HG03469 (cell line): ENCODE measurements at regions not wholly inside any gene's neighbourhood (a gene's known extent, or its start where the extent isn't known, plus 50 kb on each side); places are given as distances from the start of the nearest gene placed in this dataset.
A peak's percentile ranks its signal among the peaks of the same experiment; 100 is the strongest.
"Not testable (repeated sequence)": the region's sequence is repeated elsewhere in the genome, so short reads cannot be mapped to it uniquely, and the experiment has no call there.

Source experiments
- ATAC-seq: cut with Tn5 transposase; IDR thresholded peaks from one replicate; pipeline ENCODE4 v1.9.1; 2021; ENCODE audit warnings: mild to moderate bottlenecking, moderate library complexity, moderate number of reproducible peaks; ENCODE audit not compliant: unreplicated experiment

DNA sequence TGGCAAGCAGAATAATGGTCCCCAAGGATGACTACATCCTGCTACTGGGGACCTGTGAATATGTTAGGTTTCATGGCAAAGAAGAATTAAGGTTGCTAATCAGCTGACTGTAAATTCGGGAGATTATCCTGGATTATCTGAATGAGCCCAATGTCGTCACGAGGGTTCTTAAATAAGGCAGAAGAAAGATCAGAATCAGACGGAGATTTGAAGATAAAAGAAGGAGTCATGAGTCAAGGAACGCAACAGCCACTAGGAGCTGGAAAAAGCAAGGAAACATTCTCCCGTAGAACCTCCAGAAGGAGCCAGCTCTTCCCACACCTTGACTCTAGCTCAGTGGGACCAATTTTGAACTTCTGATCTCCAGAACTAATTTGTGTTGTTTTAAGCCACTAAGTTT lies 82.9 kb upstream of the APBB1IP start:
- no peak for ATAC-seq

DNA sequence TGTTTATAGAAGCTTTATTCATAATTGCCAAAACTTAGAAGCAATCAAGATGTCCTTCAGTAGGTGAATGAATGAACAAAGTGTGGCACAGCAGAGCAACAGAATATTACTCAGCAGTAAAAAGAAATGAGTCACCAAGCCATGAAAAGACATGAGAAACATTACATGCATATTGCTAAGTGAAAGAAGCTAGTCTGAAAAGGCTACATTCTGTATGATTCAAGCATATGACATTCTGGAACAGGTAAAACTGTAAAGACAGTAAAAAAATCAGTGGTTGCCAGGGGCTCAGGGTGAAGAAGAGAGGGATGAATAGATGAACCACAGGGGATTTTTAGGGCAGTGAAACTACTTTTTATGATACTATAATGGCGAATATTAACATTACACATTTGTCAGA lies 80.9 kb upstream of the APBB1IP start:
- ATAC-seq = no peak

DNA sequence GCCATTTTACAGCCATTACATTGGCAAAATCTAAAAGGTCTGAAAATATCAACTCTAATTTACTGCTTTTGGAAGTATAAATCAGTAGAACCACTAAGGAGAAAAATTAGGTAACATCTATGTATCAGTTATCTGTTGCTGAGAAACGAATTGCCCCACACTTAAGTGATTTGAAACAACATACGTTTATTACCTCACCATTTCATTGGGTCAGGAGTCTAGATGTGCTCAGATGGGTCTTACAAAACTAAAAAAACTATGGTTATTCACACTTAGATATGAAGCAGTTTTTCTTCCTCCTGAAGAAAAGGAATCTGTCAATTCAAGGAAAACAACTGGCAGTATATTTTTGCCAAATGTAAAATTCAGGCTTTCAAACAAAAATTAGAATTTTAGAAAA lies 80.1 kb upstream of the APBB1IP start:
- no peak for ATAC-seq

DNA sequence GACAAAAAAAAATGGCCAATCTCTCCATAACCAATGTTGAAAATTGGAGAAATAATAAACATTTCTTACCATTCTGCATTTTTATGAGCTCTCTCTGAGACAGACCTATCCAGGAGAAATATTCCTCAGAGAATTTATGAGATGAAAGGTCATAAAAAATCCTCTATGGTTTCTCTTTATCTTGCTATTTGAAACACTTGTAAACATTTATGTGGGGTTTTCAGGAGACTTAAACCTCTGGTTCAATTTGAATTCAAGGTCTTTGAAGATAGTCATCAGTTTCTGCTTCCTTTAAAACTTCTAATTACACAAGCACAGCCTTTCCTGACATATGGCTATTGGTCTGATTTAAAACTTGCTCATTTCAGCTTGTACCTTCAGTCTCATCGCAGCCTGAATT lies 78.5 kb upstream of the APBB1IP start:
- ATAC-seq = no peak

DNA sequence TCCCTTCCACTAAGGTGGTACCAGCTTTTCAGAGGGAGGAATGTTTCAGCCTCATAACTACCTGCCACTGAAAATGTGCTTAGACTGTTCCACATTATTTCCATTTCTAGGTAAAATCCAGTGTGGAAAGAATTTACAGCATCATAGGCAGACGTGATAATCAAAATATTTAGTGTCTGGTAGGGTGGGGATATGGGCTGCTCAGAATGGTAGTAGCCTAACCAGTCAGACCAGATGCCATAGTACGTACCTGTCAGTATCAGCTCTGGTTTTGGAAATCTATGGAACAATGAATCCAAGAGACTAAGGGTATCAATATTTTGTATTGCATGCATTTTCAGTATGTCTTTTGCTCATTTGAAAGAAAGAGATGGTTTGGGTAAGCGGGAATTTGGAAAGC lies 76.8 kb upstream of the APBB1IP start:
- no peak for ATAC-seq

DNA sequence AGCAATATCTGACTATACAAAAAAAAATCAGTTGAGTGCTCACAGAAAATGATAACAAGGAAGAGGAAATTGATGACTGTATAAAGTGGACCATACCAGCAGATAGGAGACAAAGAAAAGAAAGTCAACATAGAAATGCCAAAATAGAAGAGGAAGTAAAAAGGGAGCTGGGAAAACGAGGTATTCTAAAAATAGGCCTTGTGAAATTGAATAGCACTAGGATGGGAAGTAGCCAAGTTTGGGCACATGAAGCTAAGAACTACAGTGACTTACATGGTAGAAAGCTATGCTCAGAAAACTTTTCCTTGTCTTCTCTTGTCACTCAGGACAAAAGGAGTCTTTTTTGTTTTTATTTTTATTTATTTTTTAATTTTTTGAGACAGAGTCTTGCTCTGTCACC lies 76.2 kb upstream of the APBB1IP start:
- ATAC-seq = no peak

DNA sequence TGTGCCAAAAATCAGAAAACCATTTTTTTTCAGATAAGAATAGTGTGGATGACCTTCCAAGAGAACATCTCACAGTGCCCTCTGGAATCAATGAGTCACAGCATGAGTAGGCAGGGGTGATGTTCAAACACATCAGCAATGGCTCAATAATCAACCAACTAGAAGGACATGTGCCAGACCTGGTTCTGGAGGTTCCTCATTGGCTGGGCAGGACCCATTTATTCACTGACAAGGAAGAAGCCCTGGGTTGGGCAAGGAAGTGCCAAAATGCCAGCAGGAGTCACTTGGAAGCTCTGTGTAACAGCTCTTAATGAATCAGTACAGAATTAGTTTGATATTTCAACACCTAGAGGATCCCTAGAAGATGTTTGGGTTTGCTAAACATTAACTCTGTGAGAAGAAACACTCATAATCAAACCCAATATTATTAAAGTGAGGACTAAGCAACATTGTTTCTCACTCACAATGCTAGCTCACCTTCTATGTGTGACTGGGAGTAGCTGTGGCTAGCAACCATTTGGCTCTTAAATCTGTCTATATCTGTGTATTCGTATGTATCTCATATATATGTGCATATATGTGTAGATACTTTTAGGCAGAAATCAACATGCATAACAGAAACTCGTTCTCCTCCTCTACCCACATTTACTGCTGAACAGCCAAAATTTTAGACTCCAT lies 72.3 kb upstream of the APBB1IP start:
- no peak for ATAC-seq

DNA sequence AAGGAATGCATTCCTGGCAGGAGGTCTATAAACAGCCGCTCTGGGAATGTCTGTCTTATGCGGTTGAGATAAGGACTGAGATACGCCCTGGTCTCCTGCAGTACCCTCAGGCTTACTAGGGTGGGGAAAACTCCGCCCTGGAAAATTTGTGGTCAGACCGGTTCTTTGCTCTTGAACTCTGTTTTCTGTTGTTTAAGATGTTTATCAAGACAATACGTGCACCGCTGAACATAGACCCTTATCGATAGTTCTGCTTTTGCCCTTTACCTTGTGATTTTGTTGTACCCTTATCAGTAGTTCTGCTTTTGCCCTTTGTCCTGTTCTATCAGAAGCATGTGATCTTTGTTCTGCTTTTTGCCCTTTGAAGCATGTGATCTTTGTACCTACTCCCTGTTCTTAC lies 71.1 kb upstream of the APBB1IP start:
- ATAC-seq = not testable (repeated sequence)

DNA sequence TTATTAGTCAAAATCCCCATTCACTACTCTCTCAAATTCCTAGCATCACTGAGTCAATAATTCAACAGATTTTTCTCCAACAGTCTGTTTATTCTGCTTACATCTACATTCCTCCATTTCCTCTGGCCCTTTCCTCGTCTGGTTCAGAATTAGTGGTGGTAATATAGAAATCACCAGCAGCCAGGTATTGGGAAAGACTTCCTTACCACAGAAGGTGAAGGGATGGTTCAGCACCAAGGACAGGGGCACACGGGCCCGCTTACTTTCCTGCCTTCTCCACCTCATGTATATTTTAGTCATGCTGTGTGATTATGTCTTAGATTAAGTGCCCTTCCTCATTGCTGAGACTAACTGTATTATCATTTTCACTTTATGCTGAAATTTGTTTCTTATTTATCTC lies 70.4 kb upstream of the APBB1IP start:
- peak; percentile 33 for ATAC-seq

GRCh38 chr10:26368463-26368862 lies 69.7 kb upstream of the APBB1IP start:
- ATAC-seq = peak; percentile 31

DNA sequence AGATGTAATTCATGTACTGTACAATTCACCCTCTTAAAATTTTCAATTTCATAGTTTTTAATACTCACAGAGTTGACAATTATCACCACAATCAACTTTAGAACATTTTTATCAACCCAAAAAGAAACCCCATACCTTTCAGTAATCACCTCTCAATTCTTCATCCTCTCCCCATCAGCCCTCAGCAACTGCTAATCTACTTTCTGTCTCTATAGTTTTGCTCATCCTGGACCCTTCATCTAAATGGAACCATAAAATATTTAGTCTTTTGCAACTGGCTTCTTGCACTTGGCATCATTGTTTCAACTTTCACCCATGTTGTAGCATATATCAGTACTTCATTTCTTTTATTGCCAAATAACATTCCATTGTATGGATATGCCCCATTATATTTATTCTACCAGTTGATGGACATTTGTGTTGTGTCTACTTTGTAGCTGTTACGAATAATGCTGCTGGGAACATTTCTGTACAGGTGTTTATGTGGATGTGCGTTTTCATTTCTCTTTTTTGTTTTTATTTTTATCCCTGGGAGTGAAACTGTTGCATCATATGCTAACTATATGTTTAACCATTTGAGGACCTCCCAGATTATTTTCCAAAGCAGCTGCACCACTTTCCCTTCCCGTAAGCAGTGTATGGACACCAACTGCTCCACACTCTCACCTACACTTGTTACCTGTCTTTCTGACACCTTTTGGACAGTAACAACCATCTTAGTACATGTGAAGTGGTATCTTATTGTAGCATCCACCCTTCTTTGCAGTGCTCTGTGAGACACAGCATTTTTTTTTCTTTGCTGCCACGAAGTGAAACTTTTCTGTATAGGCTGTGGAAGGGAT lies 65.4 kb upstream of the APBB1IP start:
- peak; percentile 48 for ATAC-seq

- ATAC-seq = no peak
These were observed 63.7 kb upstream of the APBB1IP start for GRCh38 chr10:26374426-26374825.

DNA sequence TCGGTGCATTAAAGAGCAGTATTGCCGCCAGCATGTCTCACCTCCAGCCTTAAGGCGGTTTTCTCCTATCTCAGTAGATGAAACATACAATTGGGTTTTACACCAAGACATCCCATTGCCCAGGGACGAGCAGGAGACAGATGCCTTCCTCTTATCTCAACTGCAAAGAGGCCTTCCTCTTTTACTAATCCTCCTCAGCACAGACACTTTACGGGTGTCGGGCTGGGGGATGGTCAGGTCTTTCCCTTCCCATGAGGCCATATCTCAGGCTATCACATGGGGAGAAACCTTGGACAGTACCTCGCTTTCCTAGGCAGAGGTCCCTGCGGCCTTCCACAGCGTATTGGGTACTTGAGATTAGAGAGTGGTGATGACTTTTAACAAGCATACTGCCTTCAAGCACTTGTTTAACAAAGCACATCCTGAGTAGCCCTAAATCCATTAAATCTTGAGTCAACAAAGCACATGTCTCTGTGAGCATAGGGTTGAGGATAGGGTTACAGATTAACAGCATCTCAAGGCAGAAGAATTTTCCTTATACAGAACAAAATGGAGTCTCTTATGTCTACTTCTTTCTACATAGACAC lies 60.8 kb upstream of the APBB1IP start:
- not testable (repeated sequence) for ATAC-seq

DNA sequence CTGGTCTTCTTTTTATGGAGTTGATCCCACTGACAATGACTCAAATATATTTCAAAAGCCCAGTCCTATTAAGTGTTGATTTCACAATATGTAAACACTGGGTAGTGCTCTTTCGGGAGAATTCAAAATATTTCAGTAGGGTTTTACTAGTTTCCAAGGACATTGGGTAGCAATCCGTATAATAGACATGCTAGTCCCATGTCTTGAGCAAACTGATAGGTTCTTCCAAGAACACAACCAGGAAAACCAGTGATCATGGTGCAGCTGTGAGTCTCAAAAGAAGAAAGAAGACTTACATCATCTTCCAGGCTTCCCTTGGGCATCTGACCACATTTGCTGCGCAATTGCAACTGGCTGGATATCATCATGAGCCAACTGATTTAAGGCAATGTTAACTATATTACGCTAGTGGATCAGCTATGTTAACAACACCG lies 59.3 kb upstream of the APBB1IP start:
- no peak for ATAC-seq

GRCh38 chr10:26380815-26381214 lies 57.3 kb upstream of the APBB1IP start:
- ATAC-seq = no peak

- ATAC-seq = no peak
These were observed 56.2 kb upstream of the APBB1IP start for GRCh38 chr10:26381986-26382385.

GRCh38 chr10:26384600-26384999 lies 53.5 kb upstream of the APBB1IP start:
- ATAC-seq = no peak

DNA sequence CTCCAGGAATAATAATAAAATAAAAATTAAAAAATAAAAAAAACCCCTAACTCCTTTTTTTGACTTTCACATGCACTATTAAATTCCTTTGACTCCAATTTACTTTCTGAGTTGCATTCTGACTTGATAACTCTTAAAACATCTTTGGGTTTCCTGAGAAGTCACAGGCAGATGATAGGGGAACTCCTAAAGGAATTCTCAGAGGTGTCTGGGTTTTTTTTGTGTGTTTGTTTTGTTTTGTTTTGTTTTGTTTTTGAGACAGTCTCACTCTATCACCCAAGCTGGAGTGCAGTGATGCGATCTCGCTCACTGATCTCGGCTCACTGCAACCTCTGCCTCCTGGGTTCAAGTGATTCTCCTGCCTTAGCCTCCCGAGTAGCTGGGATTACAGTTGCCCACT lies 52.7 kb upstream of the APBB1IP start:
- no peak for ATAC-seq

DNA sequence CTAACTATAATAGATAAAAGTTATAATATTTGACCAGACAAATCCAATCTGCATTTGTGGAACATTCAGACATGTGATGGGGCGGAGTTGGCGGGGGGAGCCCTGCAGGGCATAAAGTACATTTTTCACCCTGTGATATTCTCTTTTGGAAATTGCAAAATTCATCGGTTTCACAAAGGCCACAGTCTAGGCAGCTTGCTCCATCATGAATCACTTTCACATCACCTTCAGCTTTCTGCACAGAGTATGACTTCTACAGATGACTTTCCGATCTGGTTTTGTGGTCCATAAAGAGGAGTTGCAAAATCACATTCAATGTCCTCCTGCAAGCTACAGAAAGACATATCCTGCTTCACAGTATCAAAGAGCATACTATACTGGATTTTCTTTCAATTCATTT lies 51.4 kb upstream of the APBB1IP start:
- peak; percentile 49 for ATAC-seq
